ENCODE measurements at regions not wholly inside any gene's neighbourhood (a gene's known extent, or its start where the extent isn't known, plus 50 kb on each side); places are given as distances from the start of the nearest gene placed in this dataset.
A peak's percentile ranks its signal among the peaks of the same experiment; 100 is the strongest.
"Not testable (repeated sequence)": the region's sequence is repeated elsewhere in the genome, so short reads cannot be mapped to it uniquely, and the experiment has no call there.

- DNase-seq (ENCODE audit: low spot score) = no peak
Observed at GRCh38 chr4:177947607-177948006, 505.4 kb upstream of the AGA start.

- DNase-seq (ENCODE audit: low spot score) = no peak
Observed at GRCh38 chr4:177948853-177949252, 506.6 kb upstream of the AGA start.

- no peak for DNase-seq (ENCODE audit: low spot score)
Observed at GRCh38 chr4:177951026-177951425, 508.8 kb upstream of the AGA start.

GRCh38 chr4:177952723-177953122 is 510.5 kb upstream of the AGA start:
- DNase-seq (ENCODE audit: low spot score) = no peak

GRCh38 chr4:177957596-177958360 is 515.5 kb upstream of the AGA start:
- DNase-seq (ENCODE audit: low spot score) = no peak

GRCh38 chr4:177960566-177960965 is 518.3 kb upstream of the AGA start:
- DNase-seq (ENCODE audit: low spot score) = no peak

- no peak for DNase-seq (ENCODE audit: low spot score)
Observed at GRCh38 chr4:177961761-177962380, 519.6 kb upstream of the AGA start.

GRCh38 chr4:177964061-177964460 is 521.8 kb upstream of the AGA start:
- DNase-seq (ENCODE audit: low spot score) = no peak

- DNase-seq (ENCODE audit: low spot score) = no peak
Observed at GRCh38 chr4:177964693-177965168, 522.5 kb upstream of the AGA start.

GRCh38 chr4:177967328-177967727 is 525.1 kb upstream of the AGA start:
- DNase-seq (ENCODE audit: low spot score) = no peak

GRCh38 chr4:177968817-177969442 is 526.7 kb upstream of the AGA start:
- no peak for DNase-seq (ENCODE audit: low spot score)

- no peak for DNase-seq (ENCODE audit: low spot score)
Observed at GRCh38 chr4:177974461-177974860, 532.2 kb upstream of the AGA start.

- no peak for DNase-seq (ENCODE audit: low spot score)
Observed at GRCh38 chr4:177975315-177975987, 533.2 kb upstream of the AGA start.

- DNase-seq (ENCODE audit: low spot score) = peak; percentile 16
Observed at GRCh38 chr4:177986236-177986635, 544.0 kb upstream of the AGA start.

GRCh38 chr4:177987896-177988295 is 545.7 kb upstream of the AGA start:
- no peak for DNase-seq (ENCODE audit: low spot score)

- DNase-seq (ENCODE audit: low spot score) = no peak
Observed at GRCh38 chr4:177989503-177990201, 547.4 kb upstream of the AGA start.

- no peak for DNase-seq (ENCODE audit: low spot score)
Observed at GRCh38 chr4:178003098-178003657, 560.9 kb upstream of the AGA start.

- DNase-seq (ENCODE audit: low spot score) = no peak
Observed at GRCh38 chr4:178010596-178010995, 568.4 kb upstream of the AGA start.

- not testable (repeated sequence) for DNase-seq (ENCODE audit: low spot score)
Observed at GRCh38 chr4:178015046-178015445, 572.8 kb upstream of the AGA start.

GRCh38 chr4:178026999-178027398 is 584.8 kb upstream of the AGA start:
- no peak for DNase-seq (ENCODE audit: low spot score)

- peak; percentile 20 for DNase-seq (ENCODE audit: low spot score)
Observed at GRCh38 chr4:178027796-178028195, 585.6 kb upstream of the AGA start.
